CD14-positive monocyte (primary cell): ENCODE measurements at regions not wholly inside any gene's neighbourhood (a gene's known extent, or its start where the extent isn't known, plus 50 kb on each side); places are given as distances from the start of the nearest gene placed in this dataset.

Experiments
- DNase-seq, 3 donors: peaks; one replicate each; pipeline ENCODE4 v3.0.0-alpha.2; 2011 to 2022
- H2AFZ ChIP-seq: 2 replicates; pipeline ENCODE4 v1.6.0; 2012; ENCODE audit warnings: mild to moderate bottlenecking, low read depth, low read length, inconsistent platforms; ENCODE audit not compliant: insufficient read depth, poor library complexity, severe bottlenecking
- H3K27ac ChIP-seq, 2 donors: 1 replicate in 1 of 2; 2 replicates in 1 of 2; pipeline ENCODE4 v1.5.1; 2012 to 2013; ENCODE audit warnings: low read length in 2 of 2, control low read depth in 1 of 2, inconsistent platforms in 1 of 2, low read depth in 1 of 2, mild to moderate bottlenecking in 1 of 2
- H3K27me3 ChIP-seq, 2 donors: one replicate each; pipeline versions ENCODE4 v1.6.0 to v1.6.1; 2011 to 2013; ENCODE audit warnings: low read length in 2 of 2; ENCODE audit not compliant: control insufficient read depth in 2 of 2, insufficient read depth in 2 of 2
- H3K36me3 ChIP-seq, 2 donors: replicated peaks in 1 of 2; 1 replicate in 1 of 2; 2 replicates in 1 of 2; pipeline versions ENCODE4 v1.5.1 to v1.6.1; 2012 to 2013; ENCODE audit warnings: low read length in 2 of 2, control low read depth in 1 of 2, inconsistent platforms in 1 of 2, mild to moderate bottlenecking in 1 of 2; ENCODE audit not compliant: insufficient read depth in 2 of 2, control insufficient read depth in 1 of 2
- H3K4me1 ChIP-seq, 2 donors: 1 replicate in 1 of 2; 2 replicates in 1 of 2; pipeline versions ENCODE4 v1.5.1 to v1.6.1; 2012 to 2013; ENCODE audit warnings: low read length in 2 of 2, control low read depth in 1 of 2, inconsistent platforms in 1 of 2, mild to moderate bottlenecking in 1 of 2, moderate library complexity in 1 of 2; ENCODE audit not compliant: insufficient read depth in 2 of 2, control insufficient read depth in 1 of 2
- H3K4me2 ChIP-seq: replicated peaks from 2 replicates; pipeline ENCODE3; 2012; ENCODE audit warnings: low read length, moderate library complexity, mild to moderate bottlenecking; ENCODE audit not compliant: poor library complexity, severe bottlenecking; ENCODE audit errors: extremely low read depth
- H3K4me3 ChIP-seq, 3 experiments: fragments of 200-600 bp in 1 of 3; sonication (generic) in 1 of 3; replicated peaks in 1 of 3; 1 replicate in 2 of 3; 2 replicates in 1 of 3; pipeline ENCODE4 v1.5.1; 2011 to 2013; ENCODE audit warnings: low read length in 3 of 3, mild to moderate bottlenecking in 3 of 3, control low read depth in 2 of 3, low read depth in 2 of 3, inconsistent platforms in 1 of 3, moderate library complexity in 1 of 3
- H3K79me2 ChIP-seq: 2 replicates; pipeline ENCODE4 v1.6.0; 2012; ENCODE audit warnings: mild to moderate bottlenecking, control low read depth, inconsistent platforms, low read length, moderate library complexity; ENCODE audit not compliant: insufficient read depth
- H3K9ac ChIP-seq: 2 replicates; pipeline ENCODE4 v1.6.0; 2017; ENCODE audit warnings: low read length, mild to moderate bottlenecking; ENCODE audit not compliant: insufficient read depth, poor library complexity, severe bottlenecking
- H3K9me3 ChIP-seq, 2 donors: replicated peaks in 1 of 2; 1 replicate in 1 of 2; 2 replicates in 1 of 2; pipeline versions ENCODE4 v1.5.1 to v1.6.1; 2012 to 2013; ENCODE audit warnings: low read length in 2 of 2, control low read depth in 1 of 2; ENCODE audit not compliant: control insufficient read depth in 1 of 2, insufficient read depth in 1 of 2
- H4K20me1 ChIP-seq: 2 replicates; pipeline ENCODE4 v1.6.0; 2012; ENCODE audit warnings: mild to moderate bottlenecking, low read length, control low read depth, moderate library complexity; ENCODE audit not compliant: insufficient read depth
- H3K27ac Mint-ChIP-seq, 7 donors: one replicate each; pipeline ENCODE4 v1.8.0; 2020; ENCODE audit warnings: mild to moderate bottlenecking in 7 of 7, mixed read lengths in 7 of 7, moderate library complexity in 6 of 7, inconsistent platforms in 2 of 7
- H3K27me3 Mint-ChIP-seq, 3 donors: one replicate each; pipeline ENCODE4 v1.8.0; 2021 to 2022; ENCODE audit warnings: low read depth in 3 of 3, mild to moderate bottlenecking in 3 of 3, mixed read lengths in 3 of 3, moderate library complexity in 3 of 3, inconsistent platforms in 1 of 3
- H3K36me3 Mint-ChIP-seq, 2 donors: one replicate each; pipeline ENCODE4 v1.8.0; 2020; ENCODE audit warnings: mixed read lengths in 2 of 2, inconsistent platforms in 1 of 2, mild to moderate bottlenecking in 1 of 2
- H3K4me1 Mint-ChIP-seq: one replicate; pipeline ENCODE4 v1.8.0; 2020; ENCODE audit warnings: mild to moderate bottlenecking, mixed read lengths
- H3K4me3 Mint-ChIP-seq, 2 donors: one replicate each; pipeline ENCODE4 v1.8.0; 2020; ENCODE audit warnings: mild to moderate bottlenecking in 2 of 2, mixed read lengths in 2 of 2, moderate library complexity in 1 of 2
- H3K9me3 Mint-ChIP-seq, 7 donors: one replicate each; pipeline ENCODE4 v1.8.0; 2020 to 2022; ENCODE audit warnings: mixed read lengths in 7 of 7, mild to moderate bottlenecking in 6 of 7, moderate library complexity in 6 of 7, inconsistent platforms in 2 of 7
- WGBS: methylation state at CpG from one replicate; pipeline ENCODE4 v1.1.5; 2013; ENCODE audit warnings: missing lambda C conversion rate; ENCODE audit not compliant: insufficient coverage; 5-methylcytosine and 5-hydroxymethylcytosine counted together
- intact Hi-C, 2 donors: fragments of 100-400 bp; cut with micrococcal nuclease; formaldehyde crosslinking; loops; one replicate each; pipeline versions ENCODE4 v1.15.0 to v1.15.1; 2023
- TF ChIP-seq, protein P1 (sequence below): fragments of 200-600 bp; IDR thresholded peaks from one replicate; pipeline ENCODE4 v1.8.0; 2022; ENCODE audit warnings: antibody characterized with exemption, mild to moderate bottlenecking

GRCh38 chr11:95671768-95672167 lies 117.8 kb downstream of the FAM76B start:
- no peaks in the 10 kb centered on the region for H4K20me1 ChIP-seq
- no peak overlapping the region for H3K4me2 ChIP-seq
- no peak overlapping the region for H3K27ac Mint-ChIP-seq
- H3K4me3 Mint-ChIP-seq, result no peak overlapping the region
- no peaks in the 10 kb centered on the region for H3K36me3 Mint-ChIP-seq
- H3K4me1 Mint-ChIP-seq, result peaks cover 7% of the 10 kb centered on the region
- H3K79me2 ChIP-seq, result no peaks in the 10 kb centered on the region
- 0% methylated on average over 1 of the region's 2 CpGs for WGBS
- DNase-seq, result no peak
- intact Hi-C loops, result no loop called here
- no peaks in the 10 kb centered on the region for H3K36me3 ChIP-seq
- no peaks in the 10 kb centered on the region for H3K27me3 ChIP-seq
- no peak overlapping the region for H3K4me3 ChIP-seq
- no peaks in the 10 kb centered on the region for H3K9me3 Mint-ChIP-seq
- no peaks in the 10 kb centered on the region for H3K4me1 ChIP-seq
- H3K27ac ChIP-seq, result no peak overlapping the region
- no peak overlapping the region for H2AFZ ChIP-seq
- H3K9ac ChIP-seq, result no peak overlapping the region
- no peaks in the 10 kb centered on the region for H3K9me3 ChIP-seq
- TF ChIP-seq, protein P1, sequence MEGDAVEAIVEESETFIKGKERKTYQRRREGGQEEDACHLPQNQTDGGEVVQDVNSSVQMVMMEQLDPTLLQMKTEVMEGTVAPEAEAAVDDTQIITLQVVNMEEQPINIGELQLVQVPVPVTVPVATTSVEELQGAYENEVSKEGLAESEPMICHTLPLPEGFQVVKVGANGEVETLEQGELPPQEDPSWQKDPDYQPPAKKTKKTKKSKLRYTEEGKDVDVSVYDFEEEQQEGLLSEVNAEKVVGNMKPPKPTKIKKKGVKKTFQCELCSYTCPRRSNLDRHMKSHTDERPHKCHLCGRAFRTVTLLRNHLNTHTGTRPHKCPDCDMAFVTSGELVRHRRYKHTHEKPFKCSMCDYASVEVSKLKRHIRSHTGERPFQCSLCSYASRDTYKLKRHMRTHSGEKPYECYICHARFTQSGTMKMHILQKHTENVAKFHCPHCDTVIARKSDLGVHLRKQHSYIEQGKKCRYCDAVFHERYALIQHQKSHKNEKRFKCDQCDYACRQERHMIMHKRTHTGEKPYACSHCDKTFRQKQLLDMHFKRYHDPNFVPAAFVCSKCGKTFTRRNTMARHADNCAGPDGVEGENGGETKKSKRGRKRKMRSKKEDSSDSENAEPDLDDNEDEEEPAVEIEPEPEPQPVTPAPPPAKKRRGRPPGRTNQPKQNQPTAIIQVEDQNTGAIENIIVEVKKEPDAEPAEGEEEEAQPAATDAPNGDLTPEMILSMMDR, result no peak
- H3K27me3 Mint-ChIP-seq, result no peaks in the 10 kb centered on the region

DNA sequence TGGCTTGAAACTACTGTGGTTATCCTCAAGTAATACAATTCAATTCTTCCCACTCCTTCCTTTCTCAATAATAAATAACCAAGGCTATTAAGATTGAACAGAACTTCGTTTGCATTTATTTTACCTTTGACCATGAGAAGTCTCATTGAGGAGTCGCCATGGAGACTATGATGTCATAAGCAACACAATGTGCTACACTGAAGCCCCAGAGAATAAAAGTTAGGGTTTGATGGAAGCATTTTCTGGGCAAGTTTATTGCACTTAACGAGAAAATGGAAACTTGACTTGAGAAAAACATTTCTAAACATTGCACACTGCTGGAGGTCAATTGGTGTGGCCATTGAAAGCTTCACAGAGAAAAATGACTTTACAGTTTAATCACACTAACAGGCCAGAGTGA lies 121.5 kb downstream of the FAM76B start:
- intact Hi-C loops, result no loop called here
- H2AFZ ChIP-seq, result no peak overlapping the region
- Mint-ChIP-seq H3K9me3 (peaks cover 0 to 5% (median 0%) of the 10 kb centered on the region in 7 donors), H3K4me3 (no peak overlapping the region), H3K4me1 (peaks cover 4% of the 10 kb centered on the region), H3K36me3 (peaks cover 0 to 3% of the 10 kb centered on the region in 2 donors), H3K27me3 (peaks cover 0 to 2% (median 2%) of the 10 kb centered on the region in 3 donors), H3K27ac (no peak overlapping the region)
- H3K9me3 ChIP-seq, result no peaks in the 10 kb centered on the region
- no peaks in the 10 kb centered on the region for H3K4me1 ChIP-seq
- H3K79me2 ChIP-seq, result no peaks in the 10 kb centered on the region
- no peak overlapping the region for H3K4me2 ChIP-seq
- H3K27me3 ChIP-seq, result no peaks in the 10 kb centered on the region
- no peaks in the 10 kb centered on the region for H4K20me1 ChIP-seq
- no peaks in the 10 kb centered on the region for H3K36me3 ChIP-seq
- WGBS, result 100% methylated on average over 1 of the region's 3 CpGs
- no peak for DNase-seq
- no peak overlapping the region for H3K27ac ChIP-seq
- no peak overlapping the region for H3K4me3 ChIP-seq
- TF ChIP-seq, protein P1, result no peak
- H3K9ac ChIP-seq, result no peak overlapping the region
